Sigmoid colon (tissue), 6 donors: ENCODE measurements at regions not wholly inside any gene's neighbourhood (a gene's known extent, or its start where the extent isn't known, plus 50 kb on each side); places are given as distances from the start of the nearest gene placed in this dataset.

Experiments used
- DNase-seq: peaks from one replicate; pipeline ENCODE4 v3.0.0-alpha.2; 2019
- H3K27ac ChIP-seq, 4 donors: fragments of 200-600 bp; sonication (generic); one replicate each; pipeline ENCODE4 v1.5.1; 2016 to 2019; ENCODE audit warnings: mild to moderate bottlenecking in 1 of 4
- H3K27me3 ChIP-seq, 3 donors: fragments of 200-600 bp; sonication (generic); one replicate each; pipeline ENCODE4 v1.5.1; 2019; ENCODE audit warnings: mild to moderate bottlenecking in 1 of 3
- H3K36me3 ChIP-seq, 4 donors: fragments of 200-600 bp; sonication (generic); one replicate each; pipeline ENCODE4 v1.5.1; 2016 to 2019
- H3K4me1 ChIP-seq, 4 donors: fragments of 200-600 bp; sonication (generic); one replicate each; pipeline ENCODE4 v1.5.1; 2017 to 2019
- H3K4me3 ChIP-seq, 4 donors: fragments of 200-600 bp; sonication (generic); one replicate each; pipeline ENCODE4 v1.5.1; 2017 to 2019; ENCODE audit warnings: mild to moderate bottlenecking in 2 of 4, moderate library complexity in 1 of 4
- H3K9me3 ChIP-seq, 4 donors: fragments of 200-600 bp in 3 of 4; sonication (generic) in 3 of 4; one replicate each; pipeline versions ENCODE4 v1.5.1 to v1.6.1; 2013 to 2019
- CTCF ChIP-seq, 4 experiments: fragments of 450-650 bp in 3 of 4; fragments of 200-600 bp in 1 of 4; IDR thresholded peaks; one replicate each; pipeline ENCODE4 v1.5.1; 2016 to 2019; ENCODE audit warnings: antibody characterized with exemption in 4 of 4, mild to moderate bottlenecking in 3 of 4, moderate library complexity in 2 of 4
- EP300 ChIP-seq, 4 donors: sonication (generic); formaldehyde crosslinking; IDR thresholded peaks; one replicate each; pipeline ENCODE4 v1.6.1; 2017; ENCODE audit warnings: antibody characterized with exemption in 4 of 4
- POLR2A ChIP-seq, 2 donors: fragments of 450-650 bp; IDR thresholded peaks; one replicate each; pipeline ENCODE4 v1.6.1; 2016; ENCODE audit warnings: antibody characterized with exemption in 2 of 2, mild to moderate bottlenecking in 2 of 2, moderate library complexity in 2 of 2
- POLR2AphosphoS5 ChIP-seq, 4 donors: sonication (generic); formaldehyde crosslinking; IDR thresholded peaks; one replicate each; pipeline ENCODE4 v1.6.1; 2017; ENCODE audit warnings: antibody characterized with exemption in 4 of 4
- WGBS, 2 donors: extraction: QIAGEN DNeasy Blood & Tissue Kit; methylation state at CpG; one replicate each; pipeline ENCODE4 v1.1.7; 2013; 5-methylcytosine and 5-hydroxymethylcytosine counted together
- intact Hi-C: fragments of 100-400 bp; cut with DNase I; formaldehyde crosslinking; loops from one replicate; pipeline ENCODE4 v1.15.1; 2023
- donor health status: healthy with polysubstance abuse.
- donor health status: healthy.

DNA sequence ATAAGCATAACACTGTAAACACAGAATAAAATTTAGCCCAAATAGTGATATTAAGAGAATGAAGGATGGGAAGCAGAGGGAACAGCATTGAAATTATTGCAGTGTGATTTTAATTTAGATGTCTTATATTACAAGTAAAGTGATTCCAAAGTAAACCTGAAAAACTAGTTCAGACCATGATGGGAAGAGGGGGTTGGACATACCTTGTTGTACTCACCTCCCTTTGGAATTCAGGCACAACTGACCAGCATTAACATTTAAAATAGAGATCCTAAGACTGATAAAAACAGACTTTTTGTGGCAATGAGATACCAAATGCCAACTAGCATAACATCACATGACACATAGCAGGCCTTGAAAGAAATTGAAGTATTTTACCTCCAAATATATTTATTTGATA is 210.0 kb upstream of the ADRA1D start:
- Histone ChIP-seq H3K9me3 (no peaks in the 10 kb centered on the region), H3K36me3 (no peaks in the 10 kb centered on the region), H3K27ac (no peak overlapping the region), H3K4me3 (no peak overlapping the region), H3K4me1 (no peaks in the 10 kb centered on the region), H3K27me3 (no peaks in the 10 kb centered on the region)
- TF ChIP-seq POLR2AphosphoS5 (IDR thresholded peaks at IDR 0.05) (no peak), CTCF (IDR thresholded peaks at IDR 0.05) (no peak)
- intact Hi-C loops = no loop called here
- DNase-seq = no peak

DNA sequence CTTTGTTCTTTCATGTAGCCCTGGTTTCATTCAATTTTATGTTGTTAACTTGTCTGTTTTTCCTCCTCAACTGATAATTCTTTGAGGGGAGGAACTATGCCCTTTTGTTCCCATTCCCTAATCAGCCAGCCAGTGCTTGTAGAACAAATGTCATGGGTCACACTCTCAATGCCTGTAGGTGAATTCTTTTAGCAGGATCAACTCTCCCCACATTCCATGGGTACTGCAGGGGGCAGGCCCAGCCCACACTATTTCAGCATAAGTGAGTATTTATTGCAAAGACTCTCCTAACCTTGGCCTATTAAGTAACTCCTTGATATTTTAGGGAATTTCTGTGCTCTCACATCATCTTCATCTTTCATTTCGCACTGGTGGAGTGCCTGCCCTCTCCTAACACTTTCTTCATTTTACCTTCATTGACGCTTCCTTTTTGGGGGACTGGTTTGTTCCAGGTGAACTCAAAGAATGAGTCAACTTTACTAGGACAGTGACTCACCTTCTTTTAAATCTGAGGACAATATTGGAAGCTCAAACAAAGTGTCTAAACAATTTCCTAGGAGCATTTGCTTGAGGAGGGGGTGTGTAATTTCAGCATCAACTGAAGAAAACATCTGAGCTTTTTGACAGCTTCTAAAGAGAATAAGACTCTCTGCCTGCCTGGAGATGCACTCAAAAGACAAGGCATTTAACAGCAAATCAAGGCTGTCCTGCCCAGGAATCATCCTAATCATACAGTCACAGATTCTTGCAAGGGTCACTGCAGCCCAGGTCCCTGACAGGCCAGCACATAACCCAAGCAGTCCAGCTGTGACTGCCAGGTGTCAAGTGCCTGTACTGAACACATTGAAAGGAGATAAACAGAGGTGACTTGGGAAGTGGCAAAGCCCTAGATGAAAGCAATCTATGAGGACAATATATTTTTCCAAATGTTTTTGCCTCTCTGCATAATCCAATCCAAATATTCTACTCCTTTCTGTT is 208.8 kb upstream of the ADRA1D start:
- H3K27ac ChIP-seq = no peak overlapping the region
- H3K4me3 ChIP-seq = no peak overlapping the region
- WGBS, 2 donors = 74 to 82% methylated on average over 2 of the region's 2 CpGs
- intact Hi-C loops = no loop called here
- H3K9me3 ChIP-seq = no peaks in the 10 kb centered on the region
- no peaks in the 10 kb centered on the region for H3K4me1 ChIP-seq
- DNase-seq = no peak
- no peaks in the 10 kb centered on the region for H3K36me3 ChIP-seq
- TF ChIP-seq POLR2A (IDR thresholded peaks at IDR 0.05) = no peak
- TF ChIP-seq CTCF (IDR thresholded peaks at IDR 0.05) = no peak
- TF ChIP-seq POLR2AphosphoS5 (IDR thresholded peaks at IDR 0.05) = no peak
- no peak for TF ChIP-seq EP300 (IDR thresholded peaks at IDR 0.05)
- H3K27me3 ChIP-seq = no peaks in the 10 kb centered on the region

- DNase-seq = no peak
- intact Hi-C loops = no loop called here
- no peak for TF ChIP-seq POLR2A (IDR thresholded peaks at IDR 0.05)
- H3K36me3 ChIP-seq = no peaks in the 10 kb centered on the region
- no peaks in the 10 kb centered on the region for H3K4me1 ChIP-seq
- no peaks in the 10 kb centered on the region for H3K9me3 ChIP-seq
- WGBS, 2 donors = 85 to 86% methylated on average over 4 of the region's 4 CpGs
- H3K4me3 ChIP-seq = no peak overlapping the region
- no peak overlapping the region for H3K27ac ChIP-seq
- no peaks in the 10 kb centered on the region for H3K27me3 ChIP-seq
These were observed 206.9 kb upstream of the ADRA1D start for GRCh38 chr20:4455996-4456395.

DNA sequence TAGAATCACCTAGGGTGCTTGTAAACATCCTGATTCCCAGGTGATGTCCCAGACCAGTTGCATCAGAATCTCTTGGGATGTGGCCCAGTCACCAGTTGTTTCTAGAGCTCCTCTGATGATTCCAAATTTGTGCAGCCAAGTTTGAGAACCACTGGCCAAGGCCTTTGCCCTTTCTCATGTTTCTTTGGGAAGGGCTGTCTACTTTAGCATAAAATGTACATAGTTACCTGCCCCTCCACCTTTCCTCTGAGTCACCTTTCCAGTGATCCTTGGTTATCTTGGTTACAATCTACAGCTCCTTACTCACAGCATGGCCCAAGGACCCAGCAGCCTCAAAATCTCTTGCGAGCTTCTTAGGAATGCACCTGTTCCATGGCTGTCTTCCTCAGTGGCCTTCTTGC is 206.2 kb upstream of the ADRA1D start:
- no peak for DNase-seq
- Histone ChIP-seq H3K4me1 (peaks cover 0 to 5% (median 3%) of the 10 kb centered on the region in 4 donors), H3K36me3 (no peaks in the 10 kb centered on the region), H3K27me3 (no peaks in the 10 kb centered on the region), H3K27ac (no peak overlapping the region), H3K9me3 (no peaks in the 10 kb centered on the region), H3K4me3 (no peak overlapping the region)
- intact Hi-C loops = no loop called here
- 89 to 94% methylated on average over 1 of the region's 1 CpG for WGBS, 2 donors
- no peak for TF ChIP-seq POLR2AphosphoS5 (IDR thresholded peaks at IDR 0.05)
- no peak for TF ChIP-seq CTCF (IDR thresholded peaks at IDR 0.05)

- TF ChIP-seq CTCF (IDR thresholded peaks at IDR 0.05) = no peak
- no peak for TF ChIP-seq EP300 (IDR thresholded peaks at IDR 0.05)
- TF ChIP-seq POLR2A (IDR thresholded peaks at IDR 0.05) = no peak
- TF ChIP-seq POLR2AphosphoS5 (IDR thresholded peaks at IDR 0.05) = no peak
- H3K4me3 ChIP-seq = no peak overlapping the region
- H3K27ac ChIP-seq = no peak overlapping the region
- H3K4me1 ChIP-seq = peaks cover 0 to 11% (median 10%) of the 10 kb centered on the region in 4 donors
- no peak for DNase-seq
- no peaks in the 10 kb centered on the region for H3K9me3 ChIP-seq
- H3K27me3 ChIP-seq = no peaks in the 10 kb centered on the region
- no peaks in the 10 kb centered on the region for H3K36me3 ChIP-seq
- WGBS, 2 donors = 70 to 87% methylated on average over 4 of the region's 4 CpGs
- intact Hi-C loops = no loop called here
These were observed 205.0 kb upstream of the ADRA1D start for GRCh38 chr20:4454111-4454510.
